OCI-LY3 (cell line): ENCODE measurements at regions not wholly inside any gene's neighbourhood (a gene's known extent, or its start where the extent isn't known, plus 50 kb on each side); places are given as distances from the start of the nearest gene placed in this dataset.

Source experiments
- H2AFZ ChIP-seq: fragments of 200-600, 300-600 bp; shearing (Covaris generic); 2 replicates; pipeline ENCODE4 v1.6.0; 2014; ENCODE audit warnings: antibody characterized with exemption, low read depth, low read length
- H3K27ac ChIP-seq: fragments of 200-600, 300-600 bp; sonication (generic); 2 replicates; pipeline ENCODE4 v1.5.1; 2014; ENCODE audit warnings: mild to moderate bottlenecking, low read length, moderate library complexity, mixed read lengths
- H3K27me3 ChIP-seq: fragments of 200-600, 300-600 bp; sonication (generic); 2 replicates; pipeline ENCODE4 v1.6.1; 2014; ENCODE audit warnings: low read depth, low read length, mixed read lengths
- H3K36me3 ChIP-seq: fragments of 200-600, 300-600 bp; sonication (generic); replicated peaks from 2 replicates; pipeline ENCODE3; 2014; ENCODE audit warnings: low read depth, low read length, mixed read lengths
- H3K4me1 ChIP-seq: fragments of 300-600, 200-600 bp; sonication (generic); 2 replicates; pipeline ENCODE4 v1.6.1; 2014; ENCODE audit warnings: low read length, mixed read lengths
- H3K4me2 ChIP-seq: fragments of 200-600, 300-600 bp; sonication (generic); 2 replicates; pipeline ENCODE4 v1.6.1; 2014; ENCODE audit warnings: low read length, mixed read lengths
- H3K4me3 ChIP-seq: fragments of 300-600, 200-600 bp; sonication (generic); 2 replicates; pipeline ENCODE4 v1.5.1; 2014; ENCODE audit warnings: antibody characterized with exemption, mild to moderate bottlenecking, low read length, moderate library complexity
- H3K79me2 ChIP-seq: fragments of 300-600, 200-600 bp; shearing (Covaris generic); 2 replicates; pipeline ENCODE4 v1.6.1; 2014; ENCODE audit warnings: mild to moderate bottlenecking, low read length, mixed read lengths
- H3K9ac ChIP-seq: fragments of 300-600, 200-600 bp; shearing (Covaris generic); 2 replicates; pipeline ENCODE4 v1.6.0; 2014; ENCODE audit warnings: mild to moderate bottlenecking, low read length, moderate library complexity
- H3K9me3 ChIP-seq: fragments of 200-600, 300-600 bp; shearing (Covaris generic); 2 replicates; pipeline ENCODE4 v1.6.1; 2014; ENCODE audit warnings: low read length, mixed read lengths; ENCODE audit not compliant: insufficient read depth
- H4K20me1 ChIP-seq: fragments of 200-600, 300-600 bp; sonication (generic); 2 replicates; pipeline ENCODE4 v1.6.1; 2016; ENCODE audit warnings: low read length, mixed read lengths; ENCODE audit not compliant: insufficient read depth
- EZH2phosphoT487 ChIP-seq: fragments of 200-600 bp; shearing (Covaris generic); IDR thresholded peaks from 2 replicates; pipeline ENCODE4 v1.6.1; 2018; ENCODE audit warnings: antibody characterized with exemption, mixed run types, low read depth
- TF ChIP-seq, protein P1 (sequence below): fragments of 200-600, 300-600 bp; sonication (generic); IDR thresholded peaks from 2 replicates; pipeline ENCODE4 v1.5.1; 2014; ENCODE audit warnings: antibody characterized with exemption, low read length, low read depth

DNA sequence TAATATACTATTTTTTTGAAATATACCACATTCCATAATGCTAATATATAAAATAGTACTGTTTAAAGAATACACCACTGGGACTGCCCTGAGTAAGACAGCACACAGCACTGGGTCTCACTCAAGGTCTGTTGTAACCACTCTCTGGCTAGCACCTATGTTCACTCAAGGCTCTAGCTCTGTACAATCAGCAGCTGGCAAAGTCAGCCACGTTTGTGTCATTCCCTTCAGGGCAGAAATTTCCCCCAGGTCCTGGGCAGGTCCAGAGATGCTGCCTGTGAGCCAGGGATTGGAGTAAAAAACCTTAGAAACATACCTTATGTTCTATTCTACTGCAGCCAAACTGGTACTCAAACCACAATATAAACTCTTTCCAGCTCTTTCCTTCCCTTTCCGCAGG, 1160.2 kb upstream of the ADGRL3 start:
- Histone ChIP-seq H3K27me3 (no peaks in the 10 kb centered on the region), H3K79me2 (no peaks in the 10 kb centered on the region), H3K27ac (no peak overlapping the region), H3K4me2 (no peak overlapping the region), H3K4me1 (no peaks in the 10 kb centered on the region), H3K4me3 (no peak overlapping the region), H3K9me3 (no peaks in the 10 kb centered on the region), H2AFZ (no peak overlapping the region; the same call in 1 of the 2 replicates), H4K20me1 (no peaks in the 10 kb centered on the region), H3K9ac (no peak overlapping the region), H3K36me3 (no peaks in the 10 kb centered on the region)
- TF ChIP-seq, protein P1, sequence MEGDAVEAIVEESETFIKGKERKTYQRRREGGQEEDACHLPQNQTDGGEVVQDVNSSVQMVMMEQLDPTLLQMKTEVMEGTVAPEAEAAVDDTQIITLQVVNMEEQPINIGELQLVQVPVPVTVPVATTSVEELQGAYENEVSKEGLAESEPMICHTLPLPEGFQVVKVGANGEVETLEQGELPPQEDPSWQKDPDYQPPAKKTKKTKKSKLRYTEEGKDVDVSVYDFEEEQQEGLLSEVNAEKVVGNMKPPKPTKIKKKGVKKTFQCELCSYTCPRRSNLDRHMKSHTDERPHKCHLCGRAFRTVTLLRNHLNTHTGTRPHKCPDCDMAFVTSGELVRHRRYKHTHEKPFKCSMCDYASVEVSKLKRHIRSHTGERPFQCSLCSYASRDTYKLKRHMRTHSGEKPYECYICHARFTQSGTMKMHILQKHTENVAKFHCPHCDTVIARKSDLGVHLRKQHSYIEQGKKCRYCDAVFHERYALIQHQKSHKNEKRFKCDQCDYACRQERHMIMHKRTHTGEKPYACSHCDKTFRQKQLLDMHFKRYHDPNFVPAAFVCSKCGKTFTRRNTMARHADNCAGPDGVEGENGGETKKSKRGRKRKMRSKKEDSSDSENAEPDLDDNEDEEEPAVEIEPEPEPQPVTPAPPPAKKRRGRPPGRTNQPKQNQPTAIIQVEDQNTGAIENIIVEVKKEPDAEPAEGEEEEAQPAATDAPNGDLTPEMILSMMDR: no peak
- TF ChIP-seq EZH2phosphoT487: no peak

- Histone ChIP-seq H3K36me3 (no peaks in the 10 kb centered on the region), H3K79me2 (no peaks in the 10 kb centered on the region), H3K27ac (no peak overlapping the region), H3K4me3 (no peak overlapping the region), H3K4me1 (no peaks in the 10 kb centered on the region), H3K4me2 (no peak overlapping the region), H3K9ac (no peak overlapping the region), H3K9me3 (no peaks in the 10 kb centered on the region), H3K27me3 (no peaks in the 10 kb centered on the region), H2AFZ (no peak overlapping the region), H4K20me1 (no peaks in the 10 kb centered on the region)
- TF ChIP-seq, protein P1: no peak
- no peak for TF ChIP-seq EZH2phosphoT487
Measured at GRCh38 chr4:60042231-60042652, 1157.9 kb upstream of the ADGRL3 start.

GRCh38 chr4:60042941-60043340, 1157.2 kb upstream of the ADGRL3 start:
- H3K27me3 ChIP-seq: no peaks in the 10 kb centered on the region
- no peak overlapping the region for H2AFZ ChIP-seq
- H3K9me3 ChIP-seq: no peaks in the 10 kb centered on the region
- H3K9ac ChIP-seq: no peak overlapping the region
- no peaks in the 10 kb centered on the region for H3K79me2 ChIP-seq
- TF ChIP-seq, protein P1: no peak
- TF ChIP-seq EZH2phosphoT487: no peak
- no peak overlapping the region for H3K27ac ChIP-seq
- no peak overlapping the region for H3K4me3 ChIP-seq
- H3K4me2 ChIP-seq: no peak overlapping the region
- H3K4me1 ChIP-seq: no peaks in the 10 kb centered on the region
- no peaks in the 10 kb centered on the region for H3K36me3 ChIP-seq
- H4K20me1 ChIP-seq: no peaks in the 10 kb centered on the region

- H3K4me3 ChIP-seq: no peak overlapping the region
- no peaks in the 10 kb centered on the region for H3K36me3 ChIP-seq
- no peak overlapping the region for H3K4me2 ChIP-seq
- no peak overlapping the region; the same call in 1 of the 2 replicates for H2AFZ ChIP-seq
- no peak overlapping the region for H3K27ac ChIP-seq
- no peaks in the 10 kb centered on the region for H3K27me3 ChIP-seq
- no peak overlapping the region for H3K9ac ChIP-seq
- no peaks in the 10 kb centered on the region for H4K20me1 ChIP-seq
- TF ChIP-seq EZH2phosphoT487: no peak
- TF ChIP-seq, protein P1: no peak
- H3K9me3 ChIP-seq: no peaks in the 10 kb centered on the region
- H3K4me1 ChIP-seq: no peaks in the 10 kb centered on the region
- H3K79me2 ChIP-seq: no peaks in the 10 kb centered on the region
Measured at GRCh38 chr4:60078984-60079383, 1121.1 kb upstream of the ADGRL3 start.
